PC-3 (cell line): ENCODE measurements at regions not wholly inside any gene's neighbourhood (a gene's known extent, or its start where the extent isn't known, plus 50 kb on each side); places are given as distances from the start of the nearest gene placed in this dataset.

Experiments used
- EZH2 ChIP-seq: fragments of 300-600 bp; sonication (generic); IDR thresholded peaks from one replicate; pipeline ENCODE4 v1.6.1; 2017; ENCODE audit warnings: antibody characterized with exemption, mild to moderate bottlenecking, low read length; ENCODE audit not compliant: unreplicated experiment
- EZH2phosphoT487 ChIP-seq: fragments of 300-600 bp; sonication (generic); IDR thresholded peaks from 2 replicates; pipeline ENCODE4 v1.6.1; 2018; ENCODE audit warnings: mild to moderate bottlenecking, antibody characterized with exemption, low read length, borderline replicate concordance
- TF ChIP-seq, protein P1 (sequence below): fragments of 300-600 bp; sonication (generic); conservative IDR thresholded peaks from 2 replicates; pipeline ENCODE4 v1.5.1; 2017; ENCODE audit warnings: antibody characterized with exemption, low read depth, mild to moderate bottlenecking, low read length

DNA sequence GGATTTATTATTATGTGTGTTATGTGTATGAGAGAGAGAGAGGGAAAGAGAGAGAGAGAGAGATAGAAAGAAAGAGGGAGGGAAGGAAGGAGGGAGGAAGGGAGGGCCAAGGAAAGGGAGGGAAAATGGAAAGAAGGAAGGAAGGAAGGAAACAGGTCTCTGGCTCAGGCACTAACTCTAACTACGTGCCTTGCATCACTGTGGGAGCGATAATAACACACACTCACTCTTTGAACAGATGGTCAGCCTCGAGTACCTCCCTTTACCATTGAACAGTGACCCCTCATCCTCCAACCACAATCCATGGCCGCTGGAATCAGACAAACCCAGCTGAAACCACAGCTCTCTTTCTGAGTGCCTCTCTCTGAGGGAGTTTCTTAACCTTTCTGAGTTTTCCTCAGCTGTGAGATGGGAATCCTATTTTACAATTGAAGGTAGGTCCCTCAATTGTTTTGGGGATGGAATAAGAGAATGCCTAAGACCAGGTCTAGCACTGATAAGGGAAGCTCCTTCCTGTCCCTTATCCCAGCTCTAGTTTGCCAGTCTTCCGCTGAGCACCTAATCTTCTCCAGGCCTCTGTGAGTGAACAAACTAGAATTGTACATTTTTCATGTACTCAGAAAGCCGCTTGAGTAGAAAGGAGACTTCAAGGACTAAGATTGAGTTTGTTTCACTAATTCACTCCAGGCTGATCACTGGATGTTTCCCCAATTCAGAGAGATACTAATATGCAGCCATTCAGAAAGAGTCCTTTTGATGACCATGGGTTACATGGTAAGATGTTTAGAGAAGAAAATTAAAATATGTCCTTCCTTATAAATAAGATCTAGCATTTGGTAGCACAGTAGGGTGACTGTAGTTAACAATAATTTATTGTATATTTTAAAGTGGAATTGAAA, 62.8 kb downstream of the IRF2BP2 start:
- TF ChIP-seq, protein P1, sequence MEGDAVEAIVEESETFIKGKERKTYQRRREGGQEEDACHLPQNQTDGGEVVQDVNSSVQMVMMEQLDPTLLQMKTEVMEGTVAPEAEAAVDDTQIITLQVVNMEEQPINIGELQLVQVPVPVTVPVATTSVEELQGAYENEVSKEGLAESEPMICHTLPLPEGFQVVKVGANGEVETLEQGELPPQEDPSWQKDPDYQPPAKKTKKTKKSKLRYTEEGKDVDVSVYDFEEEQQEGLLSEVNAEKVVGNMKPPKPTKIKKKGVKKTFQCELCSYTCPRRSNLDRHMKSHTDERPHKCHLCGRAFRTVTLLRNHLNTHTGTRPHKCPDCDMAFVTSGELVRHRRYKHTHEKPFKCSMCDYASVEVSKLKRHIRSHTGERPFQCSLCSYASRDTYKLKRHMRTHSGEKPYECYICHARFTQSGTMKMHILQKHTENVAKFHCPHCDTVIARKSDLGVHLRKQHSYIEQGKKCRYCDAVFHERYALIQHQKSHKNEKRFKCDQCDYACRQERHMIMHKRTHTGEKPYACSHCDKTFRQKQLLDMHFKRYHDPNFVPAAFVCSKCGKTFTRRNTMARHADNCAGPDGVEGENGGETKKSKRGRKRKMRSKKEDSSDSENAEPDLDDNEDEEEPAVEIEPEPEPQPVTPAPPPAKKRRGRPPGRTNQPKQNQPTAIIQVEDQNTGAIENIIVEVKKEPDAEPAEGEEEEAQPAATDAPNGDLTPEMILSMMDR: no peak
- no peak for TF ChIP-seq EZH2
- no peak for TF ChIP-seq EZH2phosphoT487
